ENCODE measurements at regions not wholly inside any gene's neighbourhood (a gene's known extent, or its start where the extent isn't known, plus 50 kb on each side); places are given as distances from the start of the nearest gene placed in this dataset.
A peak's percentile ranks its signal among the peaks of the same experiment; 100 is the strongest.

DNA sequence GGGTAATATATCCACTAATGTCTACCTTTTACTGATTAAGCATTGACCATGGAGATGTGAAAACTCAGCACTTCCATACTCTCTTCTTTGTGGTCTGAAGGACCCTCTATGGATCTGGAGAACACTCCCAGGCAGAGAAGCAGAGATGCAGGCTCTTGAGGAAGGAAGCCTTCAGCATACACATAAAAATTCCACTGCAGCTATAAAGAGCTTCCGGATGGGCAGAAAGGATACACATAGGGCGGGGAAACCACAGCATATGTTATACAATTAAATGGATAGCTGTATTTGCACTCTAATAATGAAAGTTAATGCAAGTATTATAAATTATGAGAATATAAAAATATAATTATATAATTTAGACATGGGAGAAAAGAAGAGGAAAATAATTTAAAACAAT, 1258.2 kb upstream of the ALCAM start:
- no peak overlapping the region for H2AFZ ChIP-seq (ENCODE audit: low read length)
- no peak for DNase-seq (ENCODE audit: low spot score)
- no peak overlapping the region for H3K18ac ChIP-seq (ENCODE audit: low read length)
- no peak overlapping the region for H4K91ac ChIP-seq (ENCODE audit: low read depth, low read length, poor library complexity)
- no peak overlapping the region for H3K9ac ChIP-seq (ENCODE audit: low read depth, low read length, poor library complexity)
- H3K4me1 ChIP-seq (ENCODE audit: control insufficient read depth in 2 of 2, insufficient read depth in 1 of 2, low read depth in 1 of 2, low read length in 2 of 2) = no peaks in the 10 kb centered on the region
- H3K36me3 ChIP-seq (replicated peaks in 1 of 2; ENCODE audit: control insufficient read depth in 2 of 2, insufficient read depth in 2 of 2, low read length in 2 of 2) = no peaks in the 10 kb centered on the region
- no CpG with 5 or more reads among the region's 2 CpGs for whole genome bisulfite sequencing, 2 donors (ENCODE audit: extremely low coverage in 2 of 2, insufficient read length in 2 of 2, insufficient replicate concordance in 1 of 2)
- no peak overlapping the region for H3K23ac ChIP-seq (ENCODE audit: low read depth, low read length, poor library complexity)
- no peaks in the 10 kb centered on the region for H3K79me1 ChIP-seq (ENCODE audit: low read depth, low read length)
- H3K14ac ChIP-seq (ENCODE audit: low read length) = no peak overlapping the region
- H2BK12ac ChIP-seq (ENCODE audit: low read length) = no peak overlapping the region
- no peak overlapping the region for H2BK120ac ChIP-seq (ENCODE audit: low read depth, low read length)
- no peak overlapping the region for H3K4me3 ChIP-seq (ENCODE audit: low read length in 2 of 2)
- no peak overlapping the region for H4K8ac ChIP-seq (ENCODE audit: low read depth, low read length)
- no peak overlapping the region for H3K4ac ChIP-seq (ENCODE audit: low read length)
- H3K4me2 ChIP-seq (ENCODE audit: insufficient read depth, low read length, poor library complexity, severe bottlenecking) = no peak overlapping the region
- H3K27me3 ChIP-seq (ENCODE audit: control insufficient read depth in 3 of 3, insufficient read depth in 3 of 3, low read depth in 1 of 3, low read length in 3 of 3) = no peaks in the 10 kb centered on the region
- H2BK15ac ChIP-seq (ENCODE audit: low read length) = no peak overlapping the region
- H2BK5ac ChIP-seq (ENCODE audit: low read length) = no peak overlapping the region
- no peak overlapping the region for H2AK5ac ChIP-seq (ENCODE audit: low read depth, low read length)
- H3K9me3 ChIP-seq (replicated peaks in 1 of 2; ENCODE audit: control insufficient read depth in 2 of 2, insufficient read depth in 1 of 2, low read depth in 1 of 2, low read length in 2 of 2) = no peaks in the 10 kb centered on the region
- no peak overlapping the region for H3K27ac ChIP-seq (replicated peaks; ENCODE audit: low read length)

DNA sequence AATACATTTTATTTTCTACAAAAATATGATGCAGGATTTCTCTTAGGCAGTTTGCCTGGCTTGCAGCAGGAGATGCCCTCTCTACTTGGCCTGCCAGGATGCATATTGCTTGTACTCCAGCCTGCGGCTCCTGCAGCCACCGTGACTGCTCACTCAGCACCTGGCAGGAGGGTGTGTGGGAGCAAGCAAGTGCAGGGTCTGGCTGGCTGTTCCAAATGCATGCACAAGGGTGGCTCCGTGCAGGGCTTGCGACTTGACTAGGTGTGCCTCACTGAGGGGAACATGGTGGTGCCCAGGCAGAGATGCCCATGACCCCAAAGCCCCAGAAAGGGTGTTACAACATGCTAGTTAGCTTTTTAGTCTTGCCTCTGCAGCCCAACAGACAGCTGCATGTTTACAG, 1240.2 kb upstream of the ALCAM start:
- H3K4me2 ChIP-seq (ENCODE audit: insufficient read depth, low read length, poor library complexity, severe bottlenecking) = no peak overlapping the region
- no peak overlapping the region for H2BK120ac ChIP-seq (ENCODE audit: low read depth, low read length)
- H2BK12ac ChIP-seq (ENCODE audit: low read length) = no peak overlapping the region
- H3K4ac ChIP-seq (ENCODE audit: low read length) = no peak overlapping the region
- H3K18ac ChIP-seq (ENCODE audit: low read length) = peak overlapping the region; percentile 82
- H4K91ac ChIP-seq (ENCODE audit: low read depth, low read length, poor library complexity) = no peak overlapping the region
- DNase-seq (ENCODE audit: low spot score) = no peak
- no peaks in the 10 kb centered on the region for H3K79me1 ChIP-seq (ENCODE audit: low read depth, low read length)
- no peak overlapping the region for H2AK5ac ChIP-seq (ENCODE audit: low read depth, low read length)
- peak overlapping the region; percentile 34 for H3K23ac ChIP-seq (ENCODE audit: low read depth, low read length, poor library complexity)
- no CpG with 5 or more reads among the region's 4 CpGs for WGBS, 2 donors (ENCODE audit: extremely low coverage in 2 of 2, insufficient read length in 2 of 2, insufficient replicate concordance in 1 of 2)
- peak overlapping the region; percentile 27 for H3K9ac ChIP-seq (ENCODE audit: low read depth, low read length, poor library complexity)
- H3K14ac ChIP-seq (ENCODE audit: low read length) = no peak overlapping the region
- H2BK5ac ChIP-seq (ENCODE audit: low read length) = no peak overlapping the region
- H4K8ac ChIP-seq (ENCODE audit: low read depth, low read length) = no peak overlapping the region
- H3K9me3 ChIP-seq (replicated peaks in 1 of 2; ENCODE audit: control insufficient read depth in 2 of 2, insufficient read depth in 1 of 2, low read depth in 1 of 2, low read length in 2 of 2) = no peaks in the 10 kb centered on the region
- no peak overlapping the region for H3K27ac ChIP-seq (replicated peaks; ENCODE audit: low read length)
- peak overlapping the region in 1 of 2 donors; percentile 2 for H3K4me3 ChIP-seq (ENCODE audit: low read length in 2 of 2)
- H2AFZ ChIP-seq (ENCODE audit: low read length) = no peak overlapping the region
- H2BK15ac ChIP-seq (ENCODE audit: low read length) = no peak overlapping the region
- no peaks in the 10 kb centered on the region for H3K4me1 ChIP-seq (ENCODE audit: control insufficient read depth in 2 of 2, insufficient read depth in 1 of 2, low read depth in 1 of 2, low read length in 2 of 2)
- H3K36me3 ChIP-seq (replicated peaks in 1 of 2; ENCODE audit: control insufficient read depth in 2 of 2, insufficient read depth in 2 of 2, low read length in 2 of 2) = no peaks in the 10 kb centered on the region
- H3K27me3 ChIP-seq (ENCODE audit: control insufficient read depth in 3 of 3, insufficient read depth in 3 of 3, low read depth in 1 of 3, low read length in 3 of 3) = no peaks in the 10 kb centered on the region

GRCh38 chr3:104126864-104127553, 1239.7 kb upstream of the ALCAM start:
- Histone ChIP-seq H3K4ac (ENCODE audit: low read length) (no peak overlapping the region), H2BK5ac (ENCODE audit: low read length) (no peak overlapping the region), H3K23ac (ENCODE audit: low read depth, low read length, poor library complexity) (no peak overlapping the region), H2AFZ (ENCODE audit: low read length) (no peak overlapping the region), H3K36me3 (replicated peaks in 1 of 2; ENCODE audit: control insufficient read depth in 2 of 2, insufficient read depth in 2 of 2, low read length in 2 of 2) (no peaks in the 10 kb centered on the region), H2BK12ac (ENCODE audit: low read length) (no peak overlapping the region), H2BK15ac (ENCODE audit: low read length) (no peak overlapping the region), H3K4me2 (ENCODE audit: insufficient read depth, low read length, poor library complexity, severe bottlenecking) (no peak overlapping the region), H3K79me1 (ENCODE audit: low read depth, low read length) (no peaks in the 10 kb centered on the region), H4K8ac (ENCODE audit: low read depth, low read length) (no peak overlapping the region), H2AK5ac (ENCODE audit: low read depth, low read length) (no peak overlapping the region), H3K27me3 (ENCODE audit: control insufficient read depth in 3 of 3, insufficient read depth in 3 of 3, low read depth in 1 of 3, low read length in 3 of 3) (no peaks in the 10 kb centered on the region), H3K4me3 (ENCODE audit: low read length in 2 of 2) (no peak overlapping the region), H3K9ac (ENCODE audit: low read depth, low read length, poor library complexity) (peak overlapping the region; percentile 24), H3K4me1 (ENCODE audit: control insufficient read depth in 2 of 2, insufficient read depth in 1 of 2, low read depth in 1 of 2, low read length in 2 of 2) (no peaks in the 10 kb centered on the region), H2BK120ac (ENCODE audit: low read depth, low read length) (no peak overlapping the region), H3K9me3 (replicated peaks in 1 of 2; ENCODE audit: control insufficient read depth in 2 of 2, insufficient read depth in 1 of 2, low read depth in 1 of 2, low read length in 2 of 2) (no peaks in the 10 kb centered on the region), H3K27ac (replicated peaks; ENCODE audit: low read length) (no peak overlapping the region), H3K14ac (ENCODE audit: low read length) (no peak overlapping the region), H3K18ac (ENCODE audit: low read length) (no peak overlapping the region), H4K91ac (ENCODE audit: low read depth, low read length, poor library complexity) (no peak overlapping the region)
- WGBS, 2 donors (ENCODE audit: extremely low coverage in 2 of 2, insufficient read length in 2 of 2, insufficient replicate concordance in 1 of 2) = no CpG with 5 or more reads among the region's 7 CpGs
- DNase-seq (ENCODE audit: low spot score) = no peak

DNA sequence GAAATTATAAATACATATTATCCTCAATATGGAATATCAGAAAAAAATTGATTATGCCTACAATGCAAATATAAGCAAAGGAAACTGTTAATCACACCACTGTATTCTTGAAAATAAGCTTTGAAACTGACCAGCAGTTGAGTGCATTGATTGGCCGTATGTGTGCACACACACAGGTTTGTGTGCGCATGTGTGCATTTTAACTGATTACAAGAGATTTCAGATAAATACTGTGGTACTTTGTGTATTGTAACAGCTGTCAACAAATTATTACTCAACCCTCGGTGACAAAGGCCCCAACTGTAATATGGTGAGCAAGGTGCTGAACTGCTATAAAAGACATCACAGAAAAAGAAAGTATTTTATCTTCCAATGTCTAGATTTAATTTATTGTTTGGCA, 1238.9 kb upstream of the ALCAM start:
- Histone ChIP-seq H3K27ac (replicated peaks; ENCODE audit: low read length) (no peak overlapping the region), H3K4me1 (ENCODE audit: control insufficient read depth in 2 of 2, insufficient read depth in 1 of 2, low read depth in 1 of 2, low read length in 2 of 2) (no peaks in the 10 kb centered on the region), H2BK120ac (ENCODE audit: low read depth, low read length) (no peak overlapping the region), H4K8ac (ENCODE audit: low read depth, low read length) (no peak overlapping the region), H3K18ac (ENCODE audit: low read length) (no peak overlapping the region), H3K4me3 (ENCODE audit: low read length in 2 of 2) (no peak overlapping the region), H3K4me2 (ENCODE audit: insufficient read depth, low read length, poor library complexity, severe bottlenecking) (no peak overlapping the region), H4K91ac (ENCODE audit: low read depth, low read length, poor library complexity) (no peak overlapping the region), H3K14ac (ENCODE audit: low read length) (no peak overlapping the region), H3K36me3 (replicated peaks in 1 of 2; ENCODE audit: control insufficient read depth in 2 of 2, insufficient read depth in 2 of 2, low read length in 2 of 2) (no peaks in the 10 kb centered on the region), H2BK12ac (ENCODE audit: low read length) (no peak overlapping the region), H3K27me3 (ENCODE audit: control insufficient read depth in 3 of 3, insufficient read depth in 3 of 3, low read depth in 1 of 3, low read length in 3 of 3) (no peaks in the 10 kb centered on the region), H2AFZ (ENCODE audit: low read length) (no peak overlapping the region), H3K23ac (ENCODE audit: low read depth, low read length, poor library complexity) (no peak overlapping the region), H2AK5ac (ENCODE audit: low read depth, low read length) (no peak overlapping the region), H3K4ac (ENCODE audit: low read length) (no peak overlapping the region), H2BK5ac (ENCODE audit: low read length) (no peak overlapping the region), H3K9ac (ENCODE audit: low read depth, low read length, poor library complexity) (no peak overlapping the region), H3K79me1 (ENCODE audit: low read depth, low read length) (no peaks in the 10 kb centered on the region), H3K9me3 (replicated peaks in 1 of 2; ENCODE audit: control insufficient read depth in 2 of 2, insufficient read depth in 1 of 2, low read depth in 1 of 2, low read length in 2 of 2) (no peaks in the 10 kb centered on the region), H2BK15ac (ENCODE audit: low read length) (no peak overlapping the region)
- no CpG with 5 or more reads among the region's 3 CpGs for WGBS, 2 donors (ENCODE audit: extremely low coverage in 2 of 2, insufficient read length in 2 of 2, insufficient replicate concordance in 1 of 2)
- no peak for DNase-seq (ENCODE audit: low spot score)
